Right atrium auricular region (tissue), 2 donors: ENCODE measurements at regions not wholly inside any gene's neighbourhood (a gene's known extent, or its start where the extent isn't known, plus 50 kb on each side); places are given as distances from the start of the nearest gene placed in this dataset.
"Not testable (repeated sequence)": the region's sequence is repeated elsewhere in the genome, so short reads cannot be mapped to it uniquely, and the experiment has no call there.

Experiments used
- DNase-seq: peaks from one replicate; pipeline ENCODE4 v3.0.0-alpha.2; 2019; ENCODE audit warnings: low spot score
- H3K27ac ChIP-seq, 2 donors: fragments of 200-600 bp; sonication (generic); 1 replicate in 1 of 2; 2 replicates in 1 of 2; pipeline ENCODE4 v1.5.1; 2016 to 2019
- H3K27me3 ChIP-seq, 2 donors: fragments of 200-600 bp; sonication (generic); one replicate each; pipeline versions ENCODE4 v1.5.1 to v1.6.0; 2017 to 2019
- H3K36me3 ChIP-seq: fragments of 200-600 bp; sonication (generic); one replicate; pipeline ENCODE4 v1.5.1; 2016
- H3K4me1 ChIP-seq, 2 donors: fragments of 200-600 bp; sonication (generic); one replicate each; pipeline versions ENCODE4 v1.5.1 to v1.6.0; 2017 to 2019
- H3K4me3 ChIP-seq, 2 donors: fragments of 200-600 bp; sonication (generic); 1 replicate in 1 of 2; 2 replicates in 1 of 2; pipeline ENCODE4 v1.5.1; 2017 to 2019; ENCODE audit warnings: mild to moderate bottlenecking in 1 of 2, moderate library complexity in 1 of 2
- H3K9me3 ChIP-seq, 2 donors: fragments of 200-600 bp; sonication (generic); one replicate each; pipeline ENCODE4 v1.5.1; 2019
- CTCF ChIP-seq, 2 donors: fragments of 200-600 bp; sonication (generic); IDR thresholded peaks; one replicate each; pipeline ENCODE4 v1.5.1; 2019; ENCODE audit warnings: antibody characterized with exemption in 2 of 2

- H3K27me3 ChIP-seq: no peaks in the 10 kb centered on the region
- H3K27ac ChIP-seq: no peak overlapping the region
- TF ChIP-seq CTCF (IDR thresholded peaks at IDR 0.05): no peak
- no peaks in the 10 kb centered on the region for H3K36me3 ChIP-seq
- no peak overlapping the region for H3K4me3 ChIP-seq
- H3K9me3 ChIP-seq: no peaks in the 10 kb centered on the region
- DNase-seq: no peak
- H3K4me1 ChIP-seq: no peaks in the 10 kb centered on the region
Measured at GRCh38 chr11:25271301-25271700, 774.4 kb downstream of the LUZP2 start.

- H3K4me1 ChIP-seq: no peaks in the 10 kb centered on the region
- no peak overlapping the region for H3K4me3 ChIP-seq
- DNase-seq: no peak
- no peak overlapping the region for H3K27ac ChIP-seq
- H3K9me3 ChIP-seq: no peaks in the 10 kb centered on the region
- no peaks in the 10 kb centered on the region for H3K36me3 ChIP-seq
- TF ChIP-seq CTCF (IDR thresholded peaks at IDR 0.05): peak in 1 of 2 donors; percentile 38
- H3K27me3 ChIP-seq: no peaks in the 10 kb centered on the region
Measured at GRCh38 chr11:25272214-25272613, 775.4 kb downstream of the LUZP2 start.

- not testable (repeated sequence) for H3K4me1 ChIP-seq, H3K36me3 ChIP-seq, H3K4me3 ChIP-seq, H3K27me3 ChIP-seq, DNase-seq, H3K27ac ChIP-seq, H3K9me3 ChIP-seq
Measured at GRCh38 chr11:25280821-25281220, 784.0 kb downstream of the LUZP2 start.

GRCh38 chr11:25293166-25293565 is 796.3 kb downstream of the LUZP2 start:
- no peaks in the 10 kb centered on the region for H3K9me3 ChIP-seq
- no peaks in the 10 kb centered on the region for H3K4me1 ChIP-seq
- no peak for TF ChIP-seq CTCF (IDR thresholded peaks at IDR 0.05)
- no peaks in the 10 kb centered on the region for H3K27me3 ChIP-seq
- no peak overlapping the region for H3K27ac ChIP-seq
- no peak overlapping the region for H3K4me3 ChIP-seq
- H3K36me3 ChIP-seq: no peaks in the 10 kb centered on the region
- no peak for DNase-seq

GRCh38 chr11:25298450-25298849 is 801.6 kb downstream of the LUZP2 start:
- H3K4me1 ChIP-seq: no peaks in the 10 kb centered on the region
- TF ChIP-seq CTCF (IDR thresholded peaks at IDR 0.05): no peak
- H3K4me3 ChIP-seq: no peak overlapping the region
- peaks cover 0 to 8% of the 10 kb centered on the region in 2 donors for H3K9me3 ChIP-seq
- H3K27me3 ChIP-seq: no peaks in the 10 kb centered on the region
- no peak overlapping the region for H3K27ac ChIP-seq
- H3K36me3 ChIP-seq: no peaks in the 10 kb centered on the region
- DNase-seq: no peak

GRCh38 chr11:25309818-25310217 is 813.0 kb downstream of the LUZP2 start:
- DNase-seq: no peak
- no peak for TF ChIP-seq CTCF (IDR thresholded peaks at IDR 0.05)
- no peaks in the 10 kb centered on the region for H3K27me3 ChIP-seq
- no peaks in the 10 kb centered on the region for H3K36me3 ChIP-seq
- no peak overlapping the region for H3K27ac ChIP-seq
- no peaks in the 10 kb centered on the region for H3K4me1 ChIP-seq
- H3K4me3 ChIP-seq: no peak overlapping the region
- peaks cover 0 to 4% of the 10 kb centered on the region in 2 donors for H3K9me3 ChIP-seq
